AG04450 (cell line): ENCODE measurements at regions not wholly inside any gene's neighbourhood (a gene's known extent, or its start where the extent isn't known, plus 50 kb on each side); places are given as distances from the start of the nearest gene placed in this dataset.
"Not testable (repeated sequence)": the region's sequence is repeated elsewhere in the genome, so short reads cannot be mapped to it uniquely, and the experiment has no call there.

Experiments
- CTCF ChIA-PET: fragments of 300-600, 350-600 bp; formaldehyde crosslinking; extraction: SDS; loops from one replicate; lab custom pipeline; 2022; ENCODE audit warnings: antibody characterized with exemption, inconsistent platforms; lab: Charles Lee
- POLR2A ChIA-PET: fragments of 350-600 bp; formaldehyde crosslinking; extraction: SDS; loops from one replicate; lab custom pipeline; 2021; ENCODE audit warnings: antibody characterized with exemption, inconsistent platforms; lab: Yijun Ruan, JAX
- DNase-seq: peaks from one replicate; pipeline ENCODE4 v3.0.0-alpha.2; 2011; ENCODE audit warnings: low read depth, low spot score
- H3K27ac ChIP-seq: one replicate; pipeline ENCODE4 v1.5.1; 2012; ENCODE audit warnings: low read depth, low read length, control low read depth
- H3K27me3 ChIP-seq: one replicate; pipeline ENCODE4 v1.6.0; 2012; ENCODE audit warnings: low read length; ENCODE audit not compliant: control insufficient read depth, insufficient read depth
- H3K4me3 ChIP-seq: 2 replicates; pipeline ENCODE4 v1.5.1; 2011; ENCODE audit warnings: mild to moderate bottlenecking, low read depth, low read length, control low read depth
- H3K9me3 ChIP-seq: 2 replicates; pipeline ENCODE4 v1.5.1; 2012; ENCODE audit warnings: low read length; ENCODE audit not compliant: control insufficient read depth, insufficient read depth
- TF ChIP-seq, protein P1 (sequence below): IDR thresholded peaks from 2 replicates; pipeline ENCODE4 v1.5.1; 2011; ENCODE audit warnings: low read depth, low read length, control low read depth, inconsistent platforms

DNA sequence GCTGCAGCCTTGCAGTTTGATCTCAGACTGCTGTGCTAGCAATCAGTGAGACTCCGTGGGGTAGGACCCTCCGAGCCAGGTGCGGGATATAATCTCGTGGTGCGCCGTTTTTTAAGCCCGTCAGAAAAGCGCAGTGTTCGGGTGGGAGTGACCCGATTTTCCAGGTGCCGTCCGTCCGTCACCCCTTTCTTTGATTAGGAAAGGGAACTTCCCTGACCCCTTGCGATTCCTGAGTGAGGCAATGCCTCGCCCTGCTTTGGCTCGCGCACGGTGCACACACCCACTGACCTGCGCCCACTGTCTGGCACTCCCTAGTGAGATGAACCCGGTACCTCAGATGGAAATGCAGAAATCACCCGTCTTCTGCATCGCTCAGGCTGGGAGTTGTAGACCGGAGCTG lies 203.2 kb downstream of the SNCAIP start:
- H3K27me3 ChIP-seq, H3K27ac ChIP-seq, POLR2A ChIA-PET, H3K9me3 ChIP-seq, H3K4me3 ChIP-seq, DNase-seq: not testable (repeated sequence)
- CTCF ChIA-PET, result interaction anchor here (1.5 to 2.3 kb wide), 3 partner anchors 9 to 908 kb away, joined by 9 to 12 read pairs (median 11); partner anchors contain the start of gene CEP120

DNA sequence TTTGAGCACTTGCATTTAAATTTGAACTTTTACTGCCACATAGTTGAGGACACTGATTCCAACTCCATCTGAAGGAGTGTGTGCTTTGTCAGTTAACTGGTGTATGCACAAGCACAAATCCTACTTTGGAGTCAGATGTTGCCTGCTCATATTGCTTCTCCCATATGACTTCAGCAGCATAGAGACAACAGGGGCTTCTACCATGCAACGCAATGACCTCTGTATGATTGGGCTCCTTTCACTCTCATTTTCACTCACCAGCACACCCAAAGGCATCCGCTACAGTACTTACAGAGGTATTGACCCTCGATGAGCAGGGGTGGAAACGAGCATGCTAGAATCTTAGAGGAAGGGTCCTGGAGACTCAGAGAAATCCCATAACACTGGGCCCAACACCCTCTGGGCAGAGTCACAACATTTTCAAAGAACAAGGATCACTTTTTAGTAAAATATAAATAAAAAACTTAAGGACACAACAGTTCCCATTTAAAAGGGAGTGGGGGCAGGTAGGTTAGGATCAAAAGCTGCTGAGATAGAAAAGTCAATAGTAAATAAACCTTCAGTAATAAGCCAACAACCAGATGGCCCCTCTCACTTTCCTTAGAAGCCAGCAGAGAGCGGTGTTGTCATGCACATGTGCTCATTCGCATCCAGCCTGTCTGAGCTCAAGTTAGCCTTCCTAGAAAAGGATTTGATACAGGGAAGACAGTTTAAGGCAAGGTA lies 203.8 kb downstream of the SNCAIP start:
- CTCF ChIA-PET, result interaction anchor here (0.5 to 2.3 kb wide), 22 partner anchors 10 to 1094 kb away, joined by 3 to 22 read pairs (median 4); partner anchors contain the start of gene CEP120
- POLR2A ChIA-PET, result no interaction called here
- Histone ChIP-seq H3K9me3 (no peaks in the 10 kb centered on the region), H3K4me3 (no peak overlapping the region), H3K27ac (no peak overlapping the region), H3K27me3 (peaks cover 5% of the 10 kb centered on the region)
- TF ChIP-seq, protein P1, sequence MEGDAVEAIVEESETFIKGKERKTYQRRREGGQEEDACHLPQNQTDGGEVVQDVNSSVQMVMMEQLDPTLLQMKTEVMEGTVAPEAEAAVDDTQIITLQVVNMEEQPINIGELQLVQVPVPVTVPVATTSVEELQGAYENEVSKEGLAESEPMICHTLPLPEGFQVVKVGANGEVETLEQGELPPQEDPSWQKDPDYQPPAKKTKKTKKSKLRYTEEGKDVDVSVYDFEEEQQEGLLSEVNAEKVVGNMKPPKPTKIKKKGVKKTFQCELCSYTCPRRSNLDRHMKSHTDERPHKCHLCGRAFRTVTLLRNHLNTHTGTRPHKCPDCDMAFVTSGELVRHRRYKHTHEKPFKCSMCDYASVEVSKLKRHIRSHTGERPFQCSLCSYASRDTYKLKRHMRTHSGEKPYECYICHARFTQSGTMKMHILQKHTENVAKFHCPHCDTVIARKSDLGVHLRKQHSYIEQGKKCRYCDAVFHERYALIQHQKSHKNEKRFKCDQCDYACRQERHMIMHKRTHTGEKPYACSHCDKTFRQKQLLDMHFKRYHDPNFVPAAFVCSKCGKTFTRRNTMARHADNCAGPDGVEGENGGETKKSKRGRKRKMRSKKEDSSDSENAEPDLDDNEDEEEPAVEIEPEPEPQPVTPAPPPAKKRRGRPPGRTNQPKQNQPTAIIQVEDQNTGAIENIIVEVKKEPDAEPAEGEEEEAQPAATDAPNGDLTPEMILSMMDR, result peak; percentile 85
- DNase-seq, result peak; percentile 57

DNA sequence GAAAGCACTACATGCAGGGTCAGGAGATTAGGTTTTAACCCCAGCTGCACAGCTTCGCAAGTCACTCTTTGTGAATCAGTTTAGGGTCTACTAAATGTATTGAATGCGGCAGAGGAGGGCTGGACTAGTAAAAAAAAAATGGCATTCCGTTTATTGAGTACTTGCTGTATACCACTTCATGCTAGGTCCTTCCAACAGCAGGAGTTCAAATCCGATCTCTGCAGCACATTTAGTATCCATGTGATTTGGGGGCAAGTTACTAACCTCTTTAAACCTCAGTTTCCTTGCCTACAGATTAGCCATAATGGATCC lies 204.4 kb downstream of the SNCAIP start:
- no peak for DNase-seq
- Histone ChIP-seq H3K27me3 (peaks cover 5% of the 10 kb centered on the region), H3K9me3 (no peaks in the 10 kb centered on the region), H3K27ac (no peak overlapping the region), H3K4me3 (no peak overlapping the region)
- ChIA-PET POLR2A (no interaction called here), CTCF (interaction anchor here (0.5 to 2.3 kb wide), 22 partner anchors 10 to 1094 kb away, joined by 3 to 22 read pairs (median 4); partner anchors contain the start of gene CEP120)
- TF ChIP-seq, protein P1, result no peak

DNA sequence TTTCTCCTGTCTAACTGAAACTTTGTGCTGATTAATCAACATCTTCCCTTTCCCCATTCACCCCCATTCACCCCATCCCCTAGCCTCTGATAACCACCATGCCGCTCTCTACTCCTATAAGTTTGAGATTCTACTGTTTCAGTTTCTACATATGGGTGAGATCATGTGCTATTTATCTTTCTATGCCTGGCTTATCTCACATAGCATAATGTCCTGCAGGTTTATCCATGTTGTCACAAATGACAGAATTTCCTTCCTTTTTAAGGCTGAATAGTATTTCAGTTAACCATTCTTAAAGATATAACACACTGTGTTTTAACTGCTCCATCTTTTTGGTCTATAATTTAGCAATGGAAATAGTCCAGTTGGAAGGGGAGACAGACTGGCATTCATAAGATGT lies 205.1 kb downstream of the SNCAIP start:
- ChIA-PET CTCF (interaction anchor here (1.3 to 2.3 kb wide), 5 partner anchors 828 to 1093 kb away, joined by 5 to 12 read pairs (median 8); partner anchors contain the start of gene CEP120), POLR2A (no interaction called here)
- H3K9me3 ChIP-seq, result no peaks in the 10 kb centered on the region
- peaks cover 5% of the 10 kb centered on the region for H3K27me3 ChIP-seq
- no peak overlapping the region for H3K4me3 ChIP-seq
- DNase-seq, result no peak
- H3K27ac ChIP-seq, result no peak overlapping the region
- TF ChIP-seq, protein P1, result no peak

DNA sequence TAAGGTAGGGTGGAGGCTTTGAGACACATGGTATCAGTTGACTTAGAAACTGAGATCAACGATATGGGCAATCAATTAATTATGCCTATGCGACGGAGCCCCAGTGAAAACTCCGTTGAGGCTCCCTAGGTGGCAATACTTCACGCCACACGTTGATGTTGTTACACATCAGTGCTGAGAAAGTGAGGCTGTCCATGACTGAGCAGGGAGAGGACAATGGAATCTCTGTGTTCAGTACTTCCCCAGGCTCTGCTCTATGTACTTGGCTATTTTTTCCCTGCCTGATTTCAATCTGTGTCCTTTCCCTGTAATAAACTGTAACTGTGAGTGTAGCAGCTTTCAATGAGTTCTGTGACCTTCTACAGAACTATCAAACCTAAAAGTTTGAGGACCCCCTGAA lies 211.7 kb downstream of the SNCAIP start:
- DNase-seq, result no peak
- TF ChIP-seq, protein P1, result no peak
- peaks cover 2% of the 10 kb centered on the region for H3K27me3 ChIP-seq
- POLR2A ChIA-PET, result no interaction called here
- no peak overlapping the region for H3K27ac ChIP-seq
- H3K9me3 ChIP-seq, result no peaks in the 10 kb centered on the region
- H3K4me3 ChIP-seq, result no peak overlapping the region
- CTCF ChIA-PET, result interaction anchor here (2.3 kb wide), 1 partner anchor 821 kb away, joined by 15 read pairs; no protein-coding TSS in a partner anchor
